B cell (primary cell): ENCODE measurements at regions not wholly inside any gene's neighbourhood (a gene's known extent, or its start where the extent isn't known, plus 50 kb on each side); places are given as distances from the start of the nearest gene placed in this dataset.

ENCODE experiments used
- EZH2 ChIP-seq: IDR thresholded peaks from 2 replicates; pipeline ENCODE4 v1.6.1; 2012; ENCODE audit warnings: borderline replicate concordance, low read depth, mild to moderate bottlenecking, moderate library complexity, low read length; ENCODE audit not compliant: insufficient read depth, poor library complexity, severe bottlenecking
- TF ChIP-seq, protein P1 (sequence below): fragments of 200-600 bp; IDR thresholded peaks from one replicate; pipeline ENCODE4 v1.8.0; 2022; ENCODE audit warnings: antibody characterized with exemption, mild to moderate bottlenecking

GRCh38 chr3:168540726-168541125, 445.0 kb upstream of the GOLIM4 start:
- TF ChIP-seq, protein P1, sequence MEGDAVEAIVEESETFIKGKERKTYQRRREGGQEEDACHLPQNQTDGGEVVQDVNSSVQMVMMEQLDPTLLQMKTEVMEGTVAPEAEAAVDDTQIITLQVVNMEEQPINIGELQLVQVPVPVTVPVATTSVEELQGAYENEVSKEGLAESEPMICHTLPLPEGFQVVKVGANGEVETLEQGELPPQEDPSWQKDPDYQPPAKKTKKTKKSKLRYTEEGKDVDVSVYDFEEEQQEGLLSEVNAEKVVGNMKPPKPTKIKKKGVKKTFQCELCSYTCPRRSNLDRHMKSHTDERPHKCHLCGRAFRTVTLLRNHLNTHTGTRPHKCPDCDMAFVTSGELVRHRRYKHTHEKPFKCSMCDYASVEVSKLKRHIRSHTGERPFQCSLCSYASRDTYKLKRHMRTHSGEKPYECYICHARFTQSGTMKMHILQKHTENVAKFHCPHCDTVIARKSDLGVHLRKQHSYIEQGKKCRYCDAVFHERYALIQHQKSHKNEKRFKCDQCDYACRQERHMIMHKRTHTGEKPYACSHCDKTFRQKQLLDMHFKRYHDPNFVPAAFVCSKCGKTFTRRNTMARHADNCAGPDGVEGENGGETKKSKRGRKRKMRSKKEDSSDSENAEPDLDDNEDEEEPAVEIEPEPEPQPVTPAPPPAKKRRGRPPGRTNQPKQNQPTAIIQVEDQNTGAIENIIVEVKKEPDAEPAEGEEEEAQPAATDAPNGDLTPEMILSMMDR: no peak
- TF ChIP-seq EZH2: no peak
